Activated CD8-positive, alpha-beta T cell treated with anti-CD3 and anti-CD28 coated beads for 36 hours (primary cell): ENCODE measurements at regions not wholly inside any gene's neighbourhood (a gene's known extent, or its start where the extent isn't known, plus 50 kb on each side); places are given as distances from the start of the nearest gene placed in this dataset.

Source experiments
- ATAC-seq: fragments of 200-7000 bp; cut with Tn5 transposase; one replicate; pipeline ENCODE4 v1.10.0; 2021; ENCODE audit warnings: mild to moderate bottlenecking, moderate library complexity
- CTCF ChIA-PET: fragments of 350-600 bp; sonication (Branson Sonifier 250); formaldehyde crosslinking; loops from one replicate; lab custom pipeline; 2021; ENCODE audit warnings: antibody characterized with exemption; lab: Charles Lee
- POLR2A ChIA-PET: fragments of 350-600 bp; sonication (Branson Sonifier 250); formaldehyde crosslinking; loops from one replicate; lab custom pipeline; 2021; ENCODE audit warnings: antibody characterized with exemption; lab: Charles Lee
- DNase-seq: peaks from one replicate; pipeline ENCODE4 v3.0.0-alpha.2; 2020
- H3K27ac Mint-ChIP-seq: one replicate; pipeline ENCODE4 v1.8.0; 2021; ENCODE audit warnings: mild to moderate bottlenecking, mixed read lengths
- H3K27me3 Mint-ChIP-seq: one replicate; pipeline ENCODE4 v1.8.0; 2021; ENCODE audit warnings: mixed read lengths
- H3K36me3 Mint-ChIP-seq: one replicate; pipeline ENCODE4 v1.8.0; 2021; ENCODE audit warnings: low read depth, mixed read lengths
- H3K4me1 Mint-ChIP-seq: one replicate; pipeline ENCODE4 v1.8.0; 2021; ENCODE audit warnings: low read depth, mixed read lengths
- H3K4me3 Mint-ChIP-seq: one replicate; pipeline ENCODE4 v1.8.0; 2021; ENCODE audit warnings: mild to moderate bottlenecking, moderate library complexity, mixed read lengths
- H3K9me3 Mint-ChIP-seq: one replicate; pipeline ENCODE4 v1.8.0; 2021; ENCODE audit warnings: mixed read lengths
- intact Hi-C: fragments of 100-400 bp; cut with micrococcal nuclease; formaldehyde crosslinking; loops from one replicate; pipeline ENCODE4 v1.10.0; 2022
- TF ChIP-seq, protein P1 (sequence below): fragments of 200-600 bp; IDR thresholded peaks from one replicate; pipeline ENCODE4 v1.8.0; 2022; ENCODE audit warnings: antibody characterized with exemption, mild to moderate bottlenecking

DNA sequence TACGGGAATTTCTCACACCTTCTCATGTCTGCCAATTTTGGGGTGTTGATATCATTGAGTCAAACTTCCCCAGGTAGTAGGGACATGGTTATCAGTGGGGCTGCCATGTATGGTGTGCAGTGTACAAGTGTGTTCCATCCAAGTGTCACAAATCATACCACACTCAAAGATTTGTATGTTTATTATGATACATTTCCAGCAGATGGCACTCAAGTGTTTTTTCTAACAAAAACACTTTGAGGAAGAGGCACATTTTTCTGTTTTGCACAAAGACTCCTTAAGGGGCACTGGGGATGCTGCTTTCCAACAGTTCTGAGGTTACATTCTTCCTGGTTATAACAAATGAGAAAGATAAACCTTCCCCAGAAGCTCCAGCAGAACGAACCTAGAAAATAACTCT is 414.5 kb downstream of the REEP3 start:
- Mint-ChIP-seq H3K9me3 (no peaks in the 10 kb centered on the region), H3K36me3 (no peaks in the 10 kb centered on the region), H3K27me3 (peaks cover 7% of the 10 kb centered on the region), H3K27ac (no peak overlapping the region), H3K4me3 (no peak overlapping the region), H3K4me1 (no peaks in the 10 kb centered on the region)
- DNase-seq (no peak), ATAC-seq (no peak)
- TF ChIP-seq, protein P1, sequence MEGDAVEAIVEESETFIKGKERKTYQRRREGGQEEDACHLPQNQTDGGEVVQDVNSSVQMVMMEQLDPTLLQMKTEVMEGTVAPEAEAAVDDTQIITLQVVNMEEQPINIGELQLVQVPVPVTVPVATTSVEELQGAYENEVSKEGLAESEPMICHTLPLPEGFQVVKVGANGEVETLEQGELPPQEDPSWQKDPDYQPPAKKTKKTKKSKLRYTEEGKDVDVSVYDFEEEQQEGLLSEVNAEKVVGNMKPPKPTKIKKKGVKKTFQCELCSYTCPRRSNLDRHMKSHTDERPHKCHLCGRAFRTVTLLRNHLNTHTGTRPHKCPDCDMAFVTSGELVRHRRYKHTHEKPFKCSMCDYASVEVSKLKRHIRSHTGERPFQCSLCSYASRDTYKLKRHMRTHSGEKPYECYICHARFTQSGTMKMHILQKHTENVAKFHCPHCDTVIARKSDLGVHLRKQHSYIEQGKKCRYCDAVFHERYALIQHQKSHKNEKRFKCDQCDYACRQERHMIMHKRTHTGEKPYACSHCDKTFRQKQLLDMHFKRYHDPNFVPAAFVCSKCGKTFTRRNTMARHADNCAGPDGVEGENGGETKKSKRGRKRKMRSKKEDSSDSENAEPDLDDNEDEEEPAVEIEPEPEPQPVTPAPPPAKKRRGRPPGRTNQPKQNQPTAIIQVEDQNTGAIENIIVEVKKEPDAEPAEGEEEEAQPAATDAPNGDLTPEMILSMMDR: no peak
- CTCF ChIA-PET: interaction anchor here (1.0 to 1.3 kb wide), 3 partner anchors 19 to 42 kb away, joined by 3 to 5 read pairs (median 4); no protein-coding TSS in a partner anchor
- POLR2A ChIA-PET: interaction anchor here (1.4 kb wide), 1 partner anchor 28 kb away, joined by 3 read pairs; no protein-coding TSS in a partner anchor
- intact Hi-C loops: no loop called here

DNA sequence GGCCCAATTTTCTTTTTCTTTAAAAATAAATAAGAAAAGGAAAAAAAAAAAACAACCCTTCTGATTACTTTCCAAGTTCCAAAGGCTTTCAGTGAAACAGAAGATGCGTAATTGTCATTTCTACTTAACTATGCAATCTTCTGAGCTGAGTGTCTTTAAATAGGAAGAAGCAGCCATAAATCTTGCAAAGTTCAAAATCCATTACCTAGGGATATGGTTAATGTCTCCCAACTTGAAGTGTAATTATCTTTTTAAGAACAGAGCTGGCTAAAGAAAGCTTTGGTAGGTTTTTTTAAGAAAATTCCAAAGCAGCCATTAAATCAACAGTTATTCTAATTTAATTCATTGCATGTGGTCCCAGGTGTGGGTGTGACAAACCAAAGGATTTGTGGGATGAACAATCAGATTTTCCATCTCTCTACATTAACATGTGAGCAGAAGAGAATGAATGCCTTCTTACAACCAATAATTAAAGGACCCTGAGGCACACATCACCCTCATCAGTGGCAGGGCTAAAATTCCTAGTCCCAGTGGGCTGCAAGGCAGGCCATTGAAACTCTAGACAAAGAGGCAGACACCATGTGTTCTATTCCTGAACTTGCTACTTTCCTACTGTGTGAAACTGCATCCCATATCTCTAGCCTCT is 419.2 kb downstream of the REEP3 start:
- intact Hi-C loops: no loop called here
- Mint-ChIP-seq H3K27me3 (peaks cover 4% of the 10 kb centered on the region), H3K36me3 (no peaks in the 10 kb centered on the region), H3K9me3 (no peaks in the 10 kb centered on the region), H3K27ac (no peak overlapping the region), H3K4me1 (no peaks in the 10 kb centered on the region), H3K4me3 (no peak overlapping the region)
- DNase-seq: no peak
- POLR2A ChIA-PET: interaction anchor here (1.4 kb wide), 1 partner anchor 9 kb away, joined by 3 read pairs; no protein-coding TSS in a partner anchor
- TF ChIP-seq, protein P1: no peak
- ATAC-seq: no peak
- CTCF ChIA-PET: interaction anchor here (1.4 kb wide), 1 partner anchor 37 kb away, joined by 4 read pairs; no protein-coding TSS in a partner anchor

DNA sequence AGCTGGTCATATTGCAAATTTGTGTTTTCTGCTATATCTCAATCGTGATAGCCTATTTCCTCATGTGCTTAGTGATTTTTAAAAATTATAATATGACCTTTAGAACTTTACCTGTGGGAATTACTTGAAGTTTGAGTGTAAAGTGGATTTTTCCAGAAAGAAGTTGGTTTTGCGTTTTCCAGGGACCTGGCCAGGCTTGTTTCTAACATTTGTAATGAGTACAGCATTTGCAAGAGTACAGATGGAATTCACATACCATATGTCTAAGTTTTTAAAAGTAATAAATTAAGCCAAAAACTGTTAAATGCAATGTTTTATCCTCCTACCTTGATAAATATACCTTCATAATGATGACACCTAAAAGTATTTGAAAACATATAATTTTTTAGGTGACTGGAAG is 443.2 kb downstream of the REEP3 start:
- H3K36me3 Mint-ChIP-seq: no peaks in the 10 kb centered on the region
- peaks cover 8% of the 10 kb centered on the region for H3K27me3 Mint-ChIP-seq
- no peak overlapping the region for H3K4me3 Mint-ChIP-seq
- intact Hi-C loops: no loop called here
- TF ChIP-seq, protein P1: no peak
- H3K9me3 Mint-ChIP-seq: peaks cover 3% of the 10 kb centered on the region
- H3K27ac Mint-ChIP-seq: no peak overlapping the region
- no peaks in the 10 kb centered on the region for H3K4me1 Mint-ChIP-seq
- DNase-seq (no peak), ATAC-seq (no peak)
- CTCF ChIA-PET: no interaction called here
- POLR2A ChIA-PET: no interaction called here

GRCh38 chr10:63965846-63966245 is 444.6 kb downstream of the REEP3 start:
- ATAC-seq (no peak), DNase-seq (no peak)
- Mint-ChIP-seq H3K4me1 (no peaks in the 10 kb centered on the region), H3K9me3 (peaks cover 7% of the 10 kb centered on the region), H3K36me3 (no peaks in the 10 kb centered on the region), H3K27me3 (peaks cover 8% of the 10 kb centered on the region), H3K4me3 (no peak overlapping the region), H3K27ac (no peak overlapping the region)
- POLR2A ChIA-PET: no interaction called here
- TF ChIP-seq, protein P1: no peak
- CTCF ChIA-PET: interaction anchor here (2.3 kb wide), 1 partner anchor 9 kb away, joined by 9 read pairs; no protein-coding TSS in a partner anchor
- intact Hi-C loops: no loop called here
